ENCODE measurements at regions not wholly inside any gene's neighbourhood (a gene's known extent, or its start where the extent isn't known, plus 50 kb on each side); places are given as distances from the start of the nearest gene placed in this dataset.
"Not testable (repeated sequence)": the region's sequence is repeated elsewhere in the genome, so short reads cannot be mapped to it uniquely, and the experiment has no call there.

- no peak overlapping the region for H3K4me3 Mint-ChIP-seq
- no peaks in the 10 kb centered on the region for H3K9me3 ChIP-seq (ENCODE audit: control insufficient read depth, low read length, poor library complexity, severe bottlenecking)
- peaks cover 19% of the 10 kb centered on the region for H3K4me1 Mint-ChIP-seq
- ATAC-seq (no peak), DNase-seq (no peak)
- H3K27me3 Mint-ChIP-seq = no peaks in the 10 kb centered on the region
- no peaks in the 10 kb centered on the region for H3K36me3 Mint-ChIP-seq (ENCODE audit: low read depth)
- H3K27ac Mint-ChIP-seq = peak overlapping the region; percentile 5
These were observed 225.1 kb downstream of the GATA3 start for GRCh38 chr10:8279598-8279997.

GRCh38 chr10:8280946-8281345 lies 226.5 kb downstream of the GATA3 start:
- Mint-ChIP-seq H3K4me1 (peaks cover 19% of the 10 kb centered on the region), H3K27me3 (no peaks in the 10 kb centered on the region), H3K36me3 (ENCODE audit: low read depth) (no peaks in the 10 kb centered on the region), H3K4me3 (no peak overlapping the region), H3K27ac (peak overlapping the region; percentile 78)
- no peak for DNase-seq
- ATAC-seq = no peak
- H3K9me3 ChIP-seq (ENCODE audit: control insufficient read depth, low read length, poor library complexity, severe bottlenecking) = no peaks in the 10 kb centered on the region

GRCh38 chr10:8282340-8282739 lies 227.9 kb downstream of the GATA3 start:
- peak; percentile 49 for ATAC-seq
- H3K27ac Mint-ChIP-seq = peak overlapping the region; percentile 78
- H3K4me3 Mint-ChIP-seq = peak overlapping the region; percentile 76
- no peaks in the 10 kb centered on the region for H3K27me3 Mint-ChIP-seq
- H3K9me3 ChIP-seq (ENCODE audit: control insufficient read depth, low read length, poor library complexity, severe bottlenecking) = no peaks in the 10 kb centered on the region
- DNase-seq = no peak
- H3K36me3 Mint-ChIP-seq (ENCODE audit: low read depth) = no peaks in the 10 kb centered on the region
- peaks cover 19% of the 10 kb centered on the region for H3K4me1 Mint-ChIP-seq

- DNase-seq = no peak
- peaks cover 19% of the 10 kb centered on the region for H3K4me1 Mint-ChIP-seq
- H3K27me3 Mint-ChIP-seq = no peaks in the 10 kb centered on the region
- ATAC-seq = no peak
- H3K9me3 ChIP-seq (ENCODE audit: control insufficient read depth, low read length, poor library complexity, severe bottlenecking) = no peaks in the 10 kb centered on the region
- no peak overlapping the region for H3K27ac Mint-ChIP-seq
- H3K4me3 Mint-ChIP-seq = no peak overlapping the region
- no peaks in the 10 kb centered on the region for H3K36me3 Mint-ChIP-seq (ENCODE audit: low read depth)
These were observed 228.8 kb downstream of the GATA3 start for GRCh38 chr10:8283166-8283905.

- no peaks in the 10 kb centered on the region for H3K9me3 ChIP-seq (ENCODE audit: control insufficient read depth, low read length, poor library complexity, severe bottlenecking)
- ATAC-seq = no peak
- no peak overlapping the region for H3K27ac Mint-ChIP-seq
- no peak for DNase-seq
- no peak overlapping the region for H3K4me3 Mint-ChIP-seq
- H3K27me3 Mint-ChIP-seq = no peaks in the 10 kb centered on the region
- no peaks in the 10 kb centered on the region for H3K36me3 Mint-ChIP-seq (ENCODE audit: low read depth)
- peaks cover 19% of the 10 kb centered on the region for H3K4me1 Mint-ChIP-seq
These were observed 229.5 kb downstream of the GATA3 start for GRCh38 chr10:8283986-8284385.

- not testable (repeated sequence) for H3K36me3 Mint-ChIP-seq (ENCODE audit: low read depth); H3K27me3 Mint-ChIP-seq; H3K27ac Mint-ChIP-seq; H3K4me3 Mint-ChIP-seq; ATAC-seq; H3K9me3 ChIP-seq (ENCODE audit: control insufficient read depth, low read length, poor library complexity, severe bottlenecking); DNase-seq
- H3K4me1 Mint-ChIP-seq = peaks cover 16% of the 10 kb centered on the region
These were observed 231.5 kb downstream of the GATA3 start for GRCh38 chr10:8285970-8286369.

- Mint-ChIP-seq H3K4me1 (no peaks in the 10 kb centered on the region), H3K4me3 (no peak overlapping the region), H3K36me3 (ENCODE audit: low read depth) (no peaks in the 10 kb centered on the region), H3K27ac (no peak overlapping the region), H3K27me3 (no peaks in the 10 kb centered on the region)
- DNase-seq (no peak), ATAC-seq (no peak)
- H3K9me3 ChIP-seq (ENCODE audit: control insufficient read depth, low read length, poor library complexity, severe bottlenecking) = no peaks in the 10 kb centered on the region
These were observed 234.1 kb downstream of the GATA3 start for GRCh38 chr10:8288600-8288999.

GRCh38 chr10:8289186-8289924 lies 234.9 kb downstream of the GATA3 start:
- ATAC-seq (no peak), DNase-seq (no peak)
- Mint-ChIP-seq H3K4me3 (no peak overlapping the region), H3K36me3 (ENCODE audit: low read depth) (no peaks in the 10 kb centered on the region), H3K27ac (no peak overlapping the region), H3K4me1 (peaks cover under 1% of the 10 kb centered on the region), H3K27me3 (no peaks in the 10 kb centered on the region)
- no peaks in the 10 kb centered on the region for H3K9me3 ChIP-seq (ENCODE audit: control insufficient read depth, low read length, poor library complexity, severe bottlenecking)

- Mint-ChIP-seq H3K27me3 (peaks cover 4% of the 10 kb centered on the region), H3K27ac (no peak overlapping the region), H3K4me3 (no peak overlapping the region), H3K36me3 (ENCODE audit: low read depth) (no peaks in the 10 kb centered on the region), H3K4me1 (peaks cover 16% of the 10 kb centered on the region)
- DNase-seq (no peak), ATAC-seq (no peak)
- H3K9me3 ChIP-seq (ENCODE audit: control insufficient read depth, low read length, poor library complexity, severe bottlenecking) = no peaks in the 10 kb centered on the region
These were observed 240.3 kb downstream of the GATA3 start for GRCh38 chr10:8294779-8295178.

GRCh38 chr10:8295311-8295710 lies 240.8 kb downstream of the GATA3 start:
- Mint-ChIP-seq H3K36me3 (ENCODE audit: low read depth) (no peaks in the 10 kb centered on the region), H3K4me1 (peaks cover 16% of the 10 kb centered on the region), H3K27me3 (peaks cover 4% of the 10 kb centered on the region), H3K27ac (no peak overlapping the region), H3K4me3 (no peak overlapping the region)
- no peaks in the 10 kb centered on the region for H3K9me3 ChIP-seq (ENCODE audit: control insufficient read depth, low read length, poor library complexity, severe bottlenecking)
- ATAC-seq = no peak
- no peak for DNase-seq

GRCh38 chr10:8296090-8296733 lies 241.7 kb downstream of the GATA3 start:
- H3K9me3 ChIP-seq (ENCODE audit: control insufficient read depth, low read length, poor library complexity, severe bottlenecking) = no peaks in the 10 kb centered on the region
- Mint-ChIP-seq H3K4me1 (peaks cover 16% of the 10 kb centered on the region), H3K27ac (peak overlapping the region; percentile 72), H3K27me3 (peaks cover 4% of the 10 kb centered on the region), H3K36me3 (ENCODE audit: low read depth) (no peaks in the 10 kb centered on the region), H3K4me3 (no peak overlapping the region)
- no peak for ATAC-seq
- DNase-seq = no peak

GRCh38 chr10:8296734-8297101 lies 242.2 kb downstream of the GATA3 start:
- H3K4me3 Mint-ChIP-seq = no peak overlapping the region
- H3K9me3 ChIP-seq (ENCODE audit: control insufficient read depth, low read length, poor library complexity, severe bottlenecking) = no peaks in the 10 kb centered on the region
- DNase-seq (no peak), ATAC-seq (no peak)
- peaks cover 16% of the 10 kb centered on the region for H3K4me1 Mint-ChIP-seq
- no peaks in the 10 kb centered on the region for H3K36me3 Mint-ChIP-seq (ENCODE audit: low read depth)
- H3K27me3 Mint-ChIP-seq = peaks cover 4% of the 10 kb centered on the region
- H3K27ac Mint-ChIP-seq = peak overlapping the region; percentile 72

GRCh38 chr10:8297107-8297506 lies 242.6 kb downstream of the GATA3 start:
- ATAC-seq (no peak), DNase-seq (no peak)
- H3K4me1 Mint-ChIP-seq = peaks cover 17% of the 10 kb centered on the region
- peaks cover 4% of the 10 kb centered on the region for H3K27me3 Mint-ChIP-seq
- H3K4me3 Mint-ChIP-seq = no peak overlapping the region
- no peaks in the 10 kb centered on the region for H3K9me3 ChIP-seq (ENCODE audit: control insufficient read depth, low read length, poor library complexity, severe bottlenecking)
- H3K27ac Mint-ChIP-seq = peak overlapping the region; percentile 72
- H3K36me3 Mint-ChIP-seq (ENCODE audit: low read depth) = no peaks in the 10 kb centered on the region
